Upper lobe of left lung (tissue), 4 donors: ENCODE measurements at regions not wholly inside any gene's neighbourhood (a gene's known extent, or its start where the extent isn't known, plus 50 kb on each side); places are given as distances from the start of the nearest gene placed in this dataset.

Source experiments
- EP300 ChIP-seq, 4 donors: sonication (generic); formaldehyde crosslinking; IDR thresholded peaks; one replicate each; pipeline ENCODE4 v1.5.1; 2017; ENCODE audit warnings: antibody characterized with exemption in 4 of 4, control low read depth in 2 of 4
- TF ChIP-seq, protein P1 (sequence below), 6 experiments: fragments of 450-650 bp in 4 of 6; fragments of 200-600 bp in 2 of 6; sonication (generic) in 2 of 6; IDR thresholded peaks; one replicate each; pipeline ENCODE4 v1.5.1; 2016 to 2019; ENCODE audit warnings: antibody characterized with exemption in 6 of 6

DNA sequence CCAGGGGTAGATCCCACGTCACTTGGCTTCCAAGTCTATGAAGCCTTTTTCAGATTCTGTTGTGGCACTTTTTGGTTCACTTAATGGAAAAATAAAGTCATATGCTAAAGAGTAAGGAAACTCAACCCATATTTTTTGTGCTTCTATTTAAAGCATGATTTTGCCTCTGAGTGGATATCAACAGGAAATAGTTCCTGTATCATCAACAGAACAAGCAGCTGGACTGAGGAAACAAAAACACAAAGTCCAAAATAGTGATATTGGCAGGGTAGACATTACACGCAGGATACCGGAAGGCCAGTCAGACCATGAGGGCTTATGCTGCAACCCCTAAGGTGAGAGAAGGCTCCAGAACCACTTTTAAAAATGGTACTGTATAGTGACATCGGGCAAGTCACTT lies 248.3 kb upstream of the ANO5 start:
- no peak for TF ChIP-seq EP300 (IDR thresholded peaks at IDR 0.05)
- TF ChIP-seq, protein P1, sequence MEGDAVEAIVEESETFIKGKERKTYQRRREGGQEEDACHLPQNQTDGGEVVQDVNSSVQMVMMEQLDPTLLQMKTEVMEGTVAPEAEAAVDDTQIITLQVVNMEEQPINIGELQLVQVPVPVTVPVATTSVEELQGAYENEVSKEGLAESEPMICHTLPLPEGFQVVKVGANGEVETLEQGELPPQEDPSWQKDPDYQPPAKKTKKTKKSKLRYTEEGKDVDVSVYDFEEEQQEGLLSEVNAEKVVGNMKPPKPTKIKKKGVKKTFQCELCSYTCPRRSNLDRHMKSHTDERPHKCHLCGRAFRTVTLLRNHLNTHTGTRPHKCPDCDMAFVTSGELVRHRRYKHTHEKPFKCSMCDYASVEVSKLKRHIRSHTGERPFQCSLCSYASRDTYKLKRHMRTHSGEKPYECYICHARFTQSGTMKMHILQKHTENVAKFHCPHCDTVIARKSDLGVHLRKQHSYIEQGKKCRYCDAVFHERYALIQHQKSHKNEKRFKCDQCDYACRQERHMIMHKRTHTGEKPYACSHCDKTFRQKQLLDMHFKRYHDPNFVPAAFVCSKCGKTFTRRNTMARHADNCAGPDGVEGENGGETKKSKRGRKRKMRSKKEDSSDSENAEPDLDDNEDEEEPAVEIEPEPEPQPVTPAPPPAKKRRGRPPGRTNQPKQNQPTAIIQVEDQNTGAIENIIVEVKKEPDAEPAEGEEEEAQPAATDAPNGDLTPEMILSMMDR (IDR thresholded peaks at IDR 0.05): no peak
